Left ventricle myocardium inferior (tissue), 1 donor: ENCODE measurements at regions not wholly inside any gene's neighbourhood (a gene's known extent, or its start where the extent isn't known, plus 50 kb on each side); places are given as distances from the start of the nearest gene placed in this dataset.

Experiments
- DNase-seq: peaks from one replicate; pipeline ENCODE4 v3.0.0-alpha.2; 2020
- H3K27ac ChIP-seq: fragments of 200-600 bp; replicated peaks from 2 replicates; pipeline ENCODE4 v1.8.0; 2021
- H3K27me3 ChIP-seq: fragments of 200-600 bp; 2 replicates; pipeline ENCODE4 v1.8.0; 2021; ENCODE audit warnings: low read depth
- H3K36me3 ChIP-seq: fragments of 200-600 bp; 2 replicates; pipeline ENCODE4 v1.8.0; 2021
- H3K4me1 ChIP-seq: fragments of 200-600 bp; 2 replicates; pipeline ENCODE4 v1.8.0; 2021
- H3K4me3 ChIP-seq: fragments of 200-600 bp; 2 replicates; pipeline ENCODE4 v1.8.0; 2021; ENCODE audit warnings: mild to moderate bottlenecking, moderate library complexity
- H3K9me3 ChIP-seq: fragments of 200-600 bp; replicated peaks from 2 replicates; pipeline ENCODE4 v1.8.0; 2021
- intact Hi-C: fragments of 100-400 bp; cut with micrococcal nuclease; formaldehyde crosslinking; loops from one replicate; pipeline ENCODE4 v1.11.0; 2022
- TF ChIP-seq, protein P1 (sequence below): fragments of 200-600 bp; IDR thresholded peaks from 2 replicates; pipeline ENCODE4 v1.8.0; 2021; ENCODE audit warnings: antibody characterized with exemption, mild to moderate bottlenecking, borderline replicate concordance
- donor health status: DM: no; HTN: yes; CAD: no; lungs with severe emphysema.

GRCh38 chr4:125518281-125518680, 203.5 kb downstream of the FAT4 start:
- no peaks in the 10 kb centered on the region for H3K36me3 ChIP-seq
- DNase-seq: no peak
- intact Hi-C loops: no loop called here
- H3K27ac ChIP-seq: no peak overlapping the region
- H3K4me3 ChIP-seq: no peak overlapping the region
- H3K27me3 ChIP-seq: no peaks in the 10 kb centered on the region
- peaks cover 6% of the 10 kb centered on the region for H3K4me1 ChIP-seq
- peaks cover 10% of the 10 kb centered on the region for H3K9me3 ChIP-seq
- TF ChIP-seq, protein P1, sequence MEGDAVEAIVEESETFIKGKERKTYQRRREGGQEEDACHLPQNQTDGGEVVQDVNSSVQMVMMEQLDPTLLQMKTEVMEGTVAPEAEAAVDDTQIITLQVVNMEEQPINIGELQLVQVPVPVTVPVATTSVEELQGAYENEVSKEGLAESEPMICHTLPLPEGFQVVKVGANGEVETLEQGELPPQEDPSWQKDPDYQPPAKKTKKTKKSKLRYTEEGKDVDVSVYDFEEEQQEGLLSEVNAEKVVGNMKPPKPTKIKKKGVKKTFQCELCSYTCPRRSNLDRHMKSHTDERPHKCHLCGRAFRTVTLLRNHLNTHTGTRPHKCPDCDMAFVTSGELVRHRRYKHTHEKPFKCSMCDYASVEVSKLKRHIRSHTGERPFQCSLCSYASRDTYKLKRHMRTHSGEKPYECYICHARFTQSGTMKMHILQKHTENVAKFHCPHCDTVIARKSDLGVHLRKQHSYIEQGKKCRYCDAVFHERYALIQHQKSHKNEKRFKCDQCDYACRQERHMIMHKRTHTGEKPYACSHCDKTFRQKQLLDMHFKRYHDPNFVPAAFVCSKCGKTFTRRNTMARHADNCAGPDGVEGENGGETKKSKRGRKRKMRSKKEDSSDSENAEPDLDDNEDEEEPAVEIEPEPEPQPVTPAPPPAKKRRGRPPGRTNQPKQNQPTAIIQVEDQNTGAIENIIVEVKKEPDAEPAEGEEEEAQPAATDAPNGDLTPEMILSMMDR: no peak

DNA sequence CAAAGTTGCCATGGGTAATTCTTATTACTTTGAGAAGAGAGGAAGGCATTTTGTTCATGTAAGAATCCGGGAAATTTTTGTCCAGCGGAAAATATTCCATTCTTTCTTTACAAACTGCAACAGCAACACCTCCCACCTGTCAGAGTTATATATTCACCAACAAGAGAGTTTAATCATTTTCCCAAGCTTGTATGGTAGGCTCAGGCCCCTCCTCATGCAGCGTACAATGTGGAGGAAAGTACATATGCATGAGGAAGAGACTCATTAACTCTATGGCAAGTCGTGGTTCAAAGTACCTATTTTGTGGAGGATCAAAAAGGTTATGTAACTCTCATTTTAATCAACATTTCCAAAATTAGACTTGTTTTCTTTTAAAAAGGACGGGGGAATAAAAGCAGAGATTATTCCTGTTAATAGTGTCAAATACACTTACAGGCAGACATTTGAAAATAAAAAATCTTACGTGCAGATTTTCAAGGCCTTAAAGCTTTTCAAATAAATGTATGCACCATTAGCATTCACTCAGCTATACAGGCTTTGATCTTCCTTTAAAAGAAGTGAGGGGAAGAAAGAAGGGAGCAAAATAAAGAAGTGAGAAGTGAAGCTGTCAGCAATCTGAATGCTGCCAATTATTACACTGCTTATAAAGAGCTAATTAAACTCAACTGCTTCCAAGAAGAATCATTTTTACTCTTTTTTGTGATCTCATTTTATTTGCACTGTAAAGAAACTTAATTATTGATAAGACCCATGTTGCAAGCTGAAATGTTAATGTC, 204.8 kb downstream of the FAT4 start:
- Histone ChIP-seq H3K4me3 (no peak overlapping the region), H3K27ac (peak overlapping the region; percentile 9), H3K4me1 (peaks cover 6% of the 10 kb centered on the region), H3K9me3 (peaks cover 10% of the 10 kb centered on the region), H3K36me3 (no peaks in the 10 kb centered on the region), H3K27me3 (no peaks in the 10 kb centered on the region)
- TF ChIP-seq, protein P1: no peak
- DNase-seq: no peak
- intact Hi-C loops: no loop called here

DNA sequence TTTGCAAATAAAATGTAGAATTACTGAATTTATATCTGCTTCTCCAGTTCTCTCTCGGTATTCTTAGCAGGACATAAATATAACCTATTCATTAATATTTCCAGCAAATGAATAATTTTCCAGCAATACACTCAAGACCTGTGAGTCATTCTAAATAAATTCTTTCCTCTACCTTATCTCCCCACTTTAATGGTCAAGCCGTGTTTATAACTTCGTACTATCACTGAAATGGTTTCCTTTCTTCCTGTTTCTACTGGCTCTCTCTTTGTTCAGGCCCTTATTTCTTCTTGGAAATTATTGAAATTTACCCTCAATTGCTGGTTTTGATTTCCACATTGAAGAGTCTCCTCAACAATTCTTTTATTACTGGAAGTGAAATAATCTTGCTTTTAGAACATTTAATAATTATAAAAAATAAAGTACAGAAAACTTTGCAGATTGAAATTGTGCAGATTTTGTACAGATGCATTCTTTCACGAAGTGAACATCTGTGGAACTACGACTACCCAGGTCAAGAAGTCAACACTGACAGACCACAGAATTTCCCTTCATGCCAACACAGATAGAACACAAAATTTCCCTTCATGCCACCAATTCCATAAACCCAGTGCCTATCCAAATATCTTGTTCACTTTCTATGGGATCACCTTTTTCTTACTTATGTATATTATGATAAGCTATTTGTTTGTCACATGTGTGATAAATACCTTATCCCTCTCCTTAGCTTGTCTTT, 205.7 kb downstream of the FAT4 start:
- peak overlapping the region; percentile 9 for H3K27ac ChIP-seq
- intact Hi-C loops: no loop called here
- H3K27me3 ChIP-seq: no peaks in the 10 kb centered on the region
- TF ChIP-seq, protein P1: no peak
- H3K4me1 ChIP-seq: peaks cover 6% of the 10 kb centered on the region
- peaks cover 2% of the 10 kb centered on the region for H3K9me3 ChIP-seq
- H3K36me3 ChIP-seq: no peaks in the 10 kb centered on the region
- DNase-seq: no peak
- no peak overlapping the region for H3K4me3 ChIP-seq

DNA sequence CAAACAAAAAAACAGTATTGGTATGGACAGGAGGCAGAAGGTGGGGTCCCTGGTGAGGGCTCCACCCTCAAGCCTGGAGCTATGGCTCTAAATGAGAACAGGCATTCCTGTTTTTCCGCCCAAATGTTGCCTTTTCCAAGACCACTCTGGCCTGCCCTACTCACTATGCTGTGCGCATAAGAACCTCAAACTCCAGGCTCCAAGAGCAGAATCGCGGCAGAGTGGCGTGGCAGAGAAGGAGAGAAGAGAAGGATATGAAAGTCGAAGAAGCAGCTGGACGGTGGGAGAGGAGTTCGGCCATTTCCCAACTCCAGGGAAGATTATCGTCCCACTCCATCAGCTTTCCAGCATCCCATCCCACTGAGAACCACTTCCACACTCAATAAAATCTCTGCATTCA, 207.8 kb downstream of the FAT4 start:
- Histone ChIP-seq H3K9me3 (no peaks in the 10 kb centered on the region), H3K36me3 (no peaks in the 10 kb centered on the region), H3K27ac (no peak overlapping the region), H3K4me3 (no peak overlapping the region), H3K27me3 (no peaks in the 10 kb centered on the region), H3K4me1 (peaks cover 6% of the 10 kb centered on the region)
- TF ChIP-seq, protein P1: no peak
- no peak for DNase-seq
- intact Hi-C loops: no loop called here

DNA sequence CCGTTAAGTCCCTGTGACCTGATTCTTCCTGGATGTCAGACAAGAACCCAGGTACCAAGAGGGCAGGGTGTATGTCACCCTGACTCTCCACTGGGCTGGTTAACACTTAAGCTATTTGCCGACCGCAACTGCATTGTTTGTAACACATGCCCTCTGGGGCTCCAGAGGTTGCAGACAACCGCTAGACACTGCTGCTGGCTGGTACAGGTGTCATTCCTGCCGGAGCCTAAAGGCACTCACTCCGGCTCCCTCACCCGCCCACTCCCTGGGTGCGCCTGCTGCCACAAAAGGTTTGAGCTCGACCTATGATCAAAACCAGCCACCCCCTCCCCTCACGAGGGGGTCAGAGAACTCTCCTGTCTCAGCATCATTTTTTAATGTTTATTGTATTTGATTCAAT, 208.2 kb downstream of the FAT4 start:
- Histone ChIP-seq H3K4me3 (no peak overlapping the region), H3K27ac (no peak overlapping the region), H3K4me1 (peaks cover 6% of the 10 kb centered on the region), H3K9me3 (no peaks in the 10 kb centered on the region), H3K36me3 (no peaks in the 10 kb centered on the region), H3K27me3 (no peaks in the 10 kb centered on the region)
- intact Hi-C loops: no loop called here
- DNase-seq: no peak
- TF ChIP-seq, protein P1: no peak
